Peyer's patch (tissue), 4 donors: ENCODE measurements at regions not wholly inside any gene's neighbourhood (a gene's known extent, or its start where the extent isn't known, plus 50 kb on each side); places are given as distances from the start of the nearest gene placed in this dataset.

Source experiments
- CTCF ChIP-seq, 6 experiments: fragments of 450-650 bp in 4 of 6; fragments of 200-600 bp in 2 of 6; sonication (generic) in 1 of 6; IDR thresholded peaks; one replicate each; pipeline ENCODE4 v1.5.1; 2017 to 2019; ENCODE audit warnings: antibody characterized with exemption in 6 of 6, mild to moderate bottlenecking in 3 of 6, moderate library complexity in 1 of 6
- POLR2A ChIP-seq, 2 donors: fragments of 450-650 bp; IDR thresholded peaks; one replicate each; pipeline ENCODE4 v1.5.1; 2017; ENCODE audit warnings: antibody characterized with exemption in 2 of 2, mild to moderate bottlenecking in 2 of 2, moderate library complexity in 2 of 2

- TF ChIP-seq POLR2A (IDR thresholded peaks at IDR 0.05) (no peak), CTCF (IDR thresholded peaks at IDR 0.05) (no peak)
These were observed 66.8 kb upstream of the EPCAM start for GRCh38 chr2:47302308-47302707.
